Kidney (tissue), 13 donors: ENCODE measurements at regions not wholly inside any gene's neighbourhood (a gene's known extent, or its start where the extent isn't known, plus 50 kb on each side); places are given as distances from the start of the nearest gene placed in this dataset.

Source experiments
- DNase-seq, 5 donors: peaks; one replicate each; pipeline ENCODE4 v3.0.0-alpha.2; 2013 to 2020
- FAIRE-seq: peaks from 2 replicates; lab custom pipeline; 2012; peaks lifted over from hg19 to GRCh38; lab: Jason Lieb, UNC
- H3K27ac ChIP-seq, 2 donors: one replicate each; pipeline ENCODE4 v1.7.0; 2013; ENCODE audit warnings: low read depth in 2 of 2, low read length in 2 of 2, inconsistent platforms in 1 of 2
- H3K27me3 ChIP-seq: one replicate; pipeline ENCODE4 v1.7.1; 2013; ENCODE audit warnings: low read length, inconsistent platforms; ENCODE audit not compliant: control insufficient read depth, insufficient read depth
- H3K36me3 ChIP-seq, 3 donors: one replicate each; pipeline versions ENCODE4 v1.7.0 to v1.7.1; 2013; ENCODE audit warnings: low read length in 3 of 3, control low read depth in 1 of 3, inconsistent platforms in 1 of 3; ENCODE audit not compliant: insufficient read depth in 3 of 3, control insufficient read depth in 2 of 3
- H3K4me1 ChIP-seq, 3 donors: one replicate each; pipeline versions ENCODE4 v1.7.0 to v1.7.1; 2013; ENCODE audit warnings: low read length in 3 of 3, inconsistent platforms in 1 of 3, low read depth in 1 of 3; ENCODE audit not compliant: control insufficient read depth in 2 of 3, insufficient read depth in 2 of 3
- H3K4me3 ChIP-seq, 3 donors: one replicate each; pipeline versions ENCODE4 v1.7.0 to v1.8.1; 2013; ENCODE audit warnings: low read length in 3 of 3, control low read depth in 1 of 3, inconsistent platforms in 1 of 3
- H3K9ac ChIP-seq, 3 donors: one replicate each; pipeline versions ENCODE4 v1.7.0 to v1.7.1; 2013; ENCODE audit warnings: low read length in 3 of 3, control low read depth in 1 of 3, inconsistent platforms in 1 of 3
- H3K9me3 ChIP-seq, 3 donors: one replicate each; pipeline versions ENCODE4 v1.7.0 to v1.7.1; 2013; ENCODE audit warnings: low read length in 3 of 3, control low read depth in 1 of 3, inconsistent platforms in 1 of 3; ENCODE audit not compliant: control insufficient read depth in 2 of 3, insufficient read depth in 1 of 3
- CTCF ChIP-seq: IDR thresholded peaks from 3 replicates; pipeline ENCODE4 v1.5.1; 2012; ENCODE audit warnings: mild to moderate bottlenecking, moderate library complexity, borderline replicate concordance; ENCODE audit not compliant: insufficient read depth; ENCODE audit errors: extremely low read depth
- intact Hi-C: fragments of 100-400 bp; cut with DNase I; formaldehyde crosslinking; loops from one replicate; pipeline ENCODE4 v1.11.1; 2022
- donor health status: control.
- donor health status: control.
- donor health status: control.
- donor health status: control.
- donor health status: control.
- donor health status: DM: yes; HTN: yes; CAD: no.
- donor health status: Normal renal cell carcinoma (clear cell type).

- DNase-seq (no peak), FAIRE-seq (no peak)
- Histone ChIP-seq H3K9ac (no peak overlapping the region), H3K27ac (no peak overlapping the region), H3K36me3 (no peaks in the 10 kb centered on the region), H3K9me3 (peaks cover 0 to 2% (median 0%) of the 10 kb centered on the region in 3 donors), H3K4me1 (no peaks in the 10 kb centered on the region), H3K27me3 (no peaks in the 10 kb centered on the region), H3K4me3 (no peak overlapping the region)
- intact Hi-C loops = no loop called here
- TF ChIP-seq CTCF = no peak
Observed at GRCh38 chr7:41374150-41374848, 328.6 kb downstream of the INHBA start.

- Histone ChIP-seq H3K9ac (no peak overlapping the region), H3K9me3 (no peaks in the 10 kb centered on the region), H3K4me1 (no peaks in the 10 kb centered on the region), H3K27ac (peak overlapping the region in 1 of 2 donors; percentile 32), H3K27me3 (no peaks in the 10 kb centered on the region), H3K4me3 (no peak overlapping the region), H3K36me3 (no peaks in the 10 kb centered on the region)
- no peak for TF ChIP-seq CTCF
- DNase-seq (peak in 2 of 5 donors; percentile 47 to 57), FAIRE-seq (no peak)
- intact Hi-C loops = no loop called here
Observed at GRCh38 chr7:41367967-41368882, 334.7 kb downstream of the INHBA start.

- FAIRE-seq (no peak), DNase-seq (no peak)
- H3K36me3 ChIP-seq = no peaks in the 10 kb centered on the region
- no peak overlapping the region for H3K27ac ChIP-seq
- H3K4me3 ChIP-seq = no peak overlapping the region
- intact Hi-C loops = no loop called here
- no peaks in the 10 kb centered on the region for H3K4me1 ChIP-seq
- no peaks in the 10 kb centered on the region for H3K27me3 ChIP-seq
- H3K9ac ChIP-seq = no peak overlapping the region
- H3K9me3 ChIP-seq = no peaks in the 10 kb centered on the region
- TF ChIP-seq CTCF = no peak
Observed at GRCh38 chr7:41351091-41351490, 351.8 kb downstream of the INHBA start.
